ENCODE measurements at regions not wholly inside any gene's neighbourhood (a gene's known extent, or its start where the extent isn't known, plus 50 kb on each side); places are given as distances from the start of the nearest gene placed in this dataset.

- H3K9ac ChIP-seq (ENCODE audit: control insufficient read depth, insufficient read depth, low read length): no peak overlapping the region
- WGBS (ENCODE audit: insufficient coverage, insufficient replicate concordance, low lambda C conversion rate, missing lambda C conversion rate): 15% methylated on average over 2 of the region's 2 CpGs
- no TSS peak for BruUV-seq (replicated peaks)
- H3K36me3 ChIP-seq (ENCODE audit: control insufficient read depth in 2 of 2, insufficient read depth in 2 of 2, low read length in 1 of 2): no peaks in the 10 kb centered on the region
- H3K4me1 ChIP-seq (ENCODE audit: control insufficient read depth, insufficient read depth, low read length): no peaks in the 10 kb centered on the region
- SMC1A ChIA-PET (ENCODE audit: uncharacterized antibody, unreplicated experiment): no interaction called here
- H3K27ac ChIP-seq (ENCODE audit: control insufficient read depth, insufficient read depth): no peak overlapping the region
- CTCF ChIA-PET: interaction anchor here (1.0 to 8.7 kb wide), 2 partner anchors 18 to 340 kb away, joined by 3 to 80 read pairs; no protein-coding TSS in a partner anchor
- no peak overlapping the region for H3K4me2 ChIP-seq (ENCODE audit: control insufficient read depth, insufficient read depth)
- H2AFZ ChIP-seq (ENCODE audit: control insufficient read depth, low read depth, low read length): no peak overlapping the region
- H3K9me3 ChIP-seq (replicated peaks; ENCODE audit: control insufficient read depth, insufficient read depth, low read length): no peaks in the 10 kb centered on the region; the same call in 2 of the 3 replicates
- no peaks in the 10 kb centered on the region for H3K79me2 ChIP-seq (ENCODE audit: control insufficient read depth, insufficient read depth, low read length)
- H3K27me3 ChIP-seq (replicated peaks in 1 of 2; ENCODE audit: control insufficient read depth in 2 of 2, insufficient read depth in 2 of 2, low read length in 1 of 2): no peaks in the 10 kb centered on the region; a peak in 1 of 4 replicates
- H4K20me1 ChIP-seq (ENCODE audit: control insufficient read depth, insufficient read depth): no peaks in the 10 kb centered on the region
- in situ Hi-C loops (cut with MboI): no loop called here
- FAIRE-seq (no peak), DNase-seq (ENCODE audit: low read depth, low spot score) (no peak), ATAC-seq (no peak)
- intact Hi-C loops (cut with micrococcal nuclease; ENCODE audit: unreplicated experiment): no loop called here
- H3K4me3 ChIP-seq: no peak overlapping the region
- POLR2A ChIA-PET: no interaction called here
- RAD21 ChIA-PET (ENCODE audit: unreplicated experiment): no interaction called here
- TF ChIP-seq ZNF24 (IDR thresholded peaks at IDR 0.05) (no peak), RAD21 (IDR thresholded peaks at IDR 0.05; ENCODE audit: insufficient read depth, low read depth, low read length) (no peak), USF1 (IDR thresholded peaks at IDR 0.05; ENCODE audit: borderline replicate concordance, extremely low read length, insufficient read depth, low read depth, low read length) (no peak), JUND (IDR thresholded peaks at IDR 0.05; ENCODE audit: low read depth, low read length) (no peak)
Observed at GRCh38 chr20:22678678-22679077, 94.3 kb upstream of the FOXA2 start.

GRCh38 chr20:22679197-22679596 is 94.8 kb upstream of the FOXA2 start:
- WGBS (ENCODE audit: insufficient coverage, insufficient replicate concordance, low lambda C conversion rate, missing lambda C conversion rate): 0% methylated on average over 4 of the region's 4 CpGs
- FAIRE-seq: no peak
- no TSS peak for BruUV-seq (replicated peaks)
- no peak for TF ChIP-seq IKZF1 (conservative IDR thresholded peaks at IDR 0.05)
- TF ChIP-seq EGR1 (IDR thresholded peaks at IDR 0.05; ENCODE audit: borderline replicate concordance in 1 of 2, low read depth in 2 of 2, low read length in 2 of 2): no peak
- no peak for TF ChIP-seq RAD51 (IDR thresholded peaks at IDR 0.05)
- TF ChIP-seq, protein P1, sequence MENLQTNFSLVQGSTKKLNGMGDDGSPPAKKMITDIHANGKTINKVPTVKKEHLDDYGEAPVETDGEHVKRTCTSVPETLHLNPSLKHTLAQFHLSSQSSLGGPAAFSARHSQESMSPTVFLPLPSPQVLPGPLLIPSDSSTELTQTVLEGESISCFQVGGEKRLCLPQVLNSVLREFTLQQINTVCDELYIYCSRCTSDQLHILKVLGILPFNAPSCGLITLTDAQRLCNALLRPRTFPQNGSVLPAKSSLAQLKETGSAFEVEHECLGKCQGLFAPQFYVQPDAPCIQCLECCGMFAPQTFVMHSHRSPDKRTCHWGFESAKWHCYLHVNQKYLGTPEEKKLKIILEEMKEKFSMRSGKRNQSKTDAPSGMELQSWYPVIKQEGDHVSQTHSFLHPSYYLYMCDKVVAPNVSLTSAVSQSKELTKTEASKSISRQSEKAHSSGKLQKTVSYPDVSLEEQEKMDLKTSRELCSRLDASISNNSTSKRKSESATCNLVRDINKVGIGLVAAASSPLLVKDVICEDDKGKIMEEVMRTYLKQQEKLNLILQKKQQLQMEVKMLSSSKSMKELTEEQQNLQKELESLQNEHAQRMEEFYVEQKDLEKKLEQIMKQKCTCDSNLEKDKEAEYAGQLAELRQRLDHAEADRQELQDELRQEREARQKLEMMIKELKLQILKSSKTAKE (IDR thresholded peaks at IDR 0.05; ENCODE audit: low read depth, poor library complexity, severe bottlenecking): no peak
- no peak for TF ChIP-seq RCOR1 (conservative IDR thresholded peaks at IDR 0.05; ENCODE audit: low read depth, low read length)
- no peak for TF ChIP-seq IRF3 (IDR thresholded peaks at IDR 0.05)
- no peak for TF ChIP-seq ZNF24 (IDR thresholded peaks at IDR 0.05)
- TF ChIP-seq POLR2AphosphoS2 (IDR thresholded peaks at IDR 0.05; ENCODE audit: low read depth, low read length): no peak
- TF ChIP-seq FOXK2 (IDR thresholded peaks at IDR 0.05): no peak
- no peak for TF ChIP-seq ESRRA (IDR thresholded peaks at IDR 0.05; ENCODE audit: low read length)
- TF ChIP-seq ZNF217 (IDR thresholded peaks at IDR 0.05): no peak

More at GRCh38 chr20:22679197-22679596, 94.8 kb upstream of the FOXA2 start:
- RAD21 ChIA-PET (ENCODE audit: unreplicated experiment): interaction anchor here (1.0 kb wide), 1 partner anchor 340 kb away, joined by 3 read pairs; no protein-coding TSS in a partner anchor
- H3K9me3 ChIP-seq (replicated peaks; ENCODE audit: control insufficient read depth, insufficient read depth, low read length): no peaks in the 10 kb centered on the region; the same call in 2 of the 3 replicates
- POLR2A ChIA-PET: no interaction called here
- no peak overlapping the region for H3K27ac ChIP-seq (ENCODE audit: control insufficient read depth, insufficient read depth)
- no peaks in the 10 kb centered on the region for H3K79me2 ChIP-seq (ENCODE audit: control insufficient read depth, insufficient read depth, low read length)
- no peaks in the 10 kb centered on the region for H4K20me1 ChIP-seq (ENCODE audit: control insufficient read depth, insufficient read depth)
- SMC1A ChIA-PET (ENCODE audit: uncharacterized antibody, unreplicated experiment): no interaction called here
- H3K4me1 ChIP-seq (ENCODE audit: control insufficient read depth, insufficient read depth, low read length): no peaks in the 10 kb centered on the region
- CTCF ChIA-PET: interaction anchor here (1.0 to 8.7 kb wide), 3 partner anchors 11 to 340 kb away, joined by 3 to 80 read pairs (median 3); no protein-coding TSS in a partner anchor
- H3K36me3 ChIP-seq (ENCODE audit: control insufficient read depth in 2 of 2, insufficient read depth in 2 of 2, low read length in 1 of 2): no peaks in the 10 kb centered on the region
- no peak overlapping the region for H3K4me2 ChIP-seq (ENCODE audit: control insufficient read depth, insufficient read depth)
- in situ Hi-C loops (cut with MboI) (no loop called here), intact Hi-C loops (cut with micrococcal nuclease; ENCODE audit: unreplicated experiment) (no loop called here)
- H3K9ac ChIP-seq (ENCODE audit: control insufficient read depth, insufficient read depth, low read length): no peak overlapping the region
- no peak overlapping the region for H2AFZ ChIP-seq (ENCODE audit: control insufficient read depth, low read depth, low read length)
- no peak for ATAC-seq
- H3K27me3 ChIP-seq (replicated peaks in 1 of 2; ENCODE audit: control insufficient read depth in 2 of 2, insufficient read depth in 2 of 2, low read length in 1 of 2): no peaks in the 10 kb centered on the region
- no peak for DNase-seq (ENCODE audit: low read depth, low spot score)
- no peak overlapping the region for H3K4me3 ChIP-seq

All from GM12878 (cell line).